Glutamatergic neuron (in vitro differentiated cells): ENCODE measurements at regions not wholly inside any gene's neighbourhood (a gene's known extent, or its start where the extent isn't known, plus 50 kb on each side); places are given as distances from the start of the nearest gene placed in this dataset.

Experiments
- DNase-seq: peaks from one replicate; pipeline ENCODE4 v3.0.0; 2022
- H3K27ac Mint-ChIP-seq: one replicate; pipeline ENCODE4 v1.8.0; 2020; ENCODE audit warnings: mild to moderate bottlenecking, mixed read lengths, inconsistent platforms; ENCODE audit not compliant: unreplicated experiment
- H3K27me3 Mint-ChIP-seq: one replicate; pipeline ENCODE4 v1.8.0; 2020; ENCODE audit warnings: mild to moderate bottlenecking, moderate library complexity, mixed read lengths, inconsistent platforms; ENCODE audit not compliant: unreplicated experiment
- H3K36me3 Mint-ChIP-seq: one replicate; pipeline ENCODE4 v1.8.0; 2020; ENCODE audit warnings: mild to moderate bottlenecking, mixed read lengths, inconsistent platforms; ENCODE audit not compliant: unreplicated experiment
- H3K4me1 Mint-ChIP-seq: one replicate; pipeline ENCODE4 v1.8.0; 2020; ENCODE audit warnings: mild to moderate bottlenecking, low read depth, mixed read lengths, inconsistent platforms; ENCODE audit not compliant: unreplicated experiment
- H3K4me3 Mint-ChIP-seq: one replicate; pipeline ENCODE4 v1.8.0; 2020; ENCODE audit warnings: mild to moderate bottlenecking, mixed read lengths, inconsistent platforms; ENCODE audit not compliant: unreplicated experiment
- H3K9me3 Mint-ChIP-seq: one replicate; pipeline ENCODE4 v1.8.0; 2020; ENCODE audit warnings: mild to moderate bottlenecking, moderate library complexity, mixed read lengths, inconsistent platforms; ENCODE audit not compliant: unreplicated experiment
- TF ChIP-seq, protein P1 (sequence below): fragments of 200-600 bp; sonication (generic); IDR thresholded peaks from one replicate; pipeline ENCODE4 v1.5.0; 2021; ENCODE audit not compliant: partially characterized antibody, unreplicated experiment

DNA sequence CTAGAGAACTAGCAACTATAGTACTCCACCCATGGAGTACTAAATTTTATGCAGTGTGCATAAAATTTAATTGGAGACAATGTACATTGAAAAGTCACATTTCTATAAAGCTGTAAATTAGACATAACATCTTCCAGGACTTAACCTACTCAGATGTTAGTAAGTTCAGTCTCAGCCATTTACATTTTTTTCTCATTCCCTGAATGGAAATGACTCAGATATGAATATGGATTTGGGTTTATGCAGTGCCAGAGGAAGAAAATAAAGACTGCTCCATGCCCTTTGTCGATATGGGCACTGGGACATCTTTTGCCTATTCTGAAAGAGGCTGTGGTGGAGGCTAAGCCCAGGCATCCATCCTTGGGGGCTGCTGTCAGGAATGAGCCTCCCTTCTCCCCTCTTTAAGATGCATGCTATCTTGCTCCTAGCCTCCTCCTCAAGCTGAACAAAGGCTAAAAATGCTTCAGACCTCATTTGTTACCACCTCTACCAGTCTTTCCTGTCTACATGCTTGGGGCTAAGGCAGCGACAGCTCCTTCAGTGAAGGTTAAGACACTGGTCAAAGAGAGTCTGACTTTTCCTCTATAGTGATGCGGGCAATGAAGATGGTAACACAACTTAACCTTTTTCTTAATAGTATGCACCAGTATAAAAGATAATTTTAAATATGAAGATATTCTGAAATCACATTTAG lies 486.8 kb upstream of the ANKRD30A start:
- Mint-ChIP-seq H3K9me3 (no peaks in the 10 kb centered on the region), H3K4me3 (no peak overlapping the region), H3K27me3 (no peaks in the 10 kb centered on the region), H3K27ac (no peak overlapping the region), H3K36me3 (no peaks in the 10 kb centered on the region), H3K4me1 (no peaks in the 10 kb centered on the region)
- DNase-seq: no peak
- TF ChIP-seq, protein P1, sequence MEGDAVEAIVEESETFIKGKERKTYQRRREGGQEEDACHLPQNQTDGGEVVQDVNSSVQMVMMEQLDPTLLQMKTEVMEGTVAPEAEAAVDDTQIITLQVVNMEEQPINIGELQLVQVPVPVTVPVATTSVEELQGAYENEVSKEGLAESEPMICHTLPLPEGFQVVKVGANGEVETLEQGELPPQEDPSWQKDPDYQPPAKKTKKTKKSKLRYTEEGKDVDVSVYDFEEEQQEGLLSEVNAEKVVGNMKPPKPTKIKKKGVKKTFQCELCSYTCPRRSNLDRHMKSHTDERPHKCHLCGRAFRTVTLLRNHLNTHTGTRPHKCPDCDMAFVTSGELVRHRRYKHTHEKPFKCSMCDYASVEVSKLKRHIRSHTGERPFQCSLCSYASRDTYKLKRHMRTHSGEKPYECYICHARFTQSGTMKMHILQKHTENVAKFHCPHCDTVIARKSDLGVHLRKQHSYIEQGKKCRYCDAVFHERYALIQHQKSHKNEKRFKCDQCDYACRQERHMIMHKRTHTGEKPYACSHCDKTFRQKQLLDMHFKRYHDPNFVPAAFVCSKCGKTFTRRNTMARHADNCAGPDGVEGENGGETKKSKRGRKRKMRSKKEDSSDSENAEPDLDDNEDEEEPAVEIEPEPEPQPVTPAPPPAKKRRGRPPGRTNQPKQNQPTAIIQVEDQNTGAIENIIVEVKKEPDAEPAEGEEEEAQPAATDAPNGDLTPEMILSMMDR: no peak

DNA sequence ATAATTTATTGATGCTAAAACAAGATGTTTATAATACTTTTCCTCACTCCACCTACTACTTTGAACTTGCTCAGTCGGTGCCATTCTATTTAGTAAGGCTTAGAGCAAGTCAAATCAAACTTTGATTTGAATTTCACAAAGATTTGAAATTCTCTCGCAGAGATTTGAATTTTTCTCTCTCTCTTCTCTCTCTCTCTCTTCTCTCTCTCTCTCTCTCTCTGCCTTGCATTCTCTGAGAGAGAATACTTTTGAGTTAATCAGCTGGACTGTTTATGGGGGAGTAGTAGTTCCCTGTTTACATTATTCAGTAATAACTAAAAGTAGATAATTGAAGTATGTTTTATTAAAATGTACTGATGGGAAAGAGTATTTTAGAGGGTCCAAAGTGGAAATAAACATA lies 488.5 kb upstream of the ANKRD30A start:
- Mint-ChIP-seq H3K4me3 (no peak overlapping the region), H3K36me3 (peaks cover 4% of the 10 kb centered on the region), H3K27ac (no peak overlapping the region), H3K27me3 (no peaks in the 10 kb centered on the region), H3K9me3 (no peaks in the 10 kb centered on the region), H3K4me1 (no peaks in the 10 kb centered on the region)
- DNase-seq: no peak
- TF ChIP-seq, protein P1: no peak

DNA sequence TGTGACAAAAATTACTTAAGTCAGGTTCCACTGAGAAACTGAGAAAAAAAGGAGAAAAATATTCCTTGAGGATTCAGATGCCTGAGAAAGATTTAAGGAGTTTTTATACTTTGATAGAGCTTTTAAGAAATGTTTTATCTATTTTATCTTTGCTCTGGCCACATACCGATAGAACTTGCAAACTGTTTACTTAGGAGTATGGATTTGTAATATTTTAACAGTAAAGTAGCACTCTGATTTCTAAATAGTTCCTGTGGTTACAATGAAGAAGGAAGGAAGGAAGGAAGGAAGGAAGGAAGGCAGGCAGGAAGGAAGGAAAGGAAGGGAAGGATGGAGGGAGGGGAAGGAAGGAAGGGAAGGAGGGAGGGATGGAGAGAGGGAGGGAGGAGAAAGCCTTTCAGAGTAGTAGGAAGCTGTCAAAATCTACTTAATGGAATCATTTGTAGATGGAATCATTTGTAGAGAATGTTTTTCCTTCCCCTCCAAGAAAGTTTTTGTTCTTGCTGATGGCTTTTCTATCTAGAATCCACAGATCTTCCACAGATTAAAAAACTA lies 489.0 kb upstream of the ANKRD30A start:
- Mint-ChIP-seq H3K27me3 (no peaks in the 10 kb centered on the region), H3K36me3 (peaks cover 4% of the 10 kb centered on the region), H3K4me1 (no peaks in the 10 kb centered on the region), H3K27ac (no peak overlapping the region), H3K9me3 (no peaks in the 10 kb centered on the region), H3K4me3 (no peak overlapping the region)
- no peak for DNase-seq
- TF ChIP-seq, protein P1: no peak

DNA sequence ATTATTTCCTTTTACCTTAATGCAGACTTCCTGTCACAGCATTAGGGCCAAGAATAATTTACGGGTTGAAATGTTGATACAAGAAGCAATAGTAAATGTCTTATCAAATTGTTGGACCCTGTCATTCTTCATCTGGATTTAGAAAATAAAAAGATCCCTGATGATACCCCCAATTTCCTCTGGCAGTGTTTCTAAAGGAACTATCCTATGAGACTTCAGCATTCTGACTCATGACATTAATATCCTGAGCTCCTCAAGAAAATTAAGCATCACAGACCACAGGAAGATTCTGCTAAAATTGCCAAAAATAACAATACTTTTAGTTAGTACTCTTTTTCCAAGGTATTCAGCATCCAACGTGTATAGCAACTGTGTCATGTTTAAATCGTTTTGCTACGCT lies 490.5 kb upstream of the ANKRD30A start:
- no peaks in the 10 kb centered on the region for H3K27me3 Mint-ChIP-seq
- no peak for DNase-seq
- H3K36me3 Mint-ChIP-seq: peaks cover 4% of the 10 kb centered on the region
- H3K4me1 Mint-ChIP-seq: no peaks in the 10 kb centered on the region
- no peak overlapping the region for H3K4me3 Mint-ChIP-seq
- no peaks in the 10 kb centered on the region for H3K9me3 Mint-ChIP-seq
- TF ChIP-seq, protein P1: no peak
- no peak overlapping the region for H3K27ac Mint-ChIP-seq

DNA sequence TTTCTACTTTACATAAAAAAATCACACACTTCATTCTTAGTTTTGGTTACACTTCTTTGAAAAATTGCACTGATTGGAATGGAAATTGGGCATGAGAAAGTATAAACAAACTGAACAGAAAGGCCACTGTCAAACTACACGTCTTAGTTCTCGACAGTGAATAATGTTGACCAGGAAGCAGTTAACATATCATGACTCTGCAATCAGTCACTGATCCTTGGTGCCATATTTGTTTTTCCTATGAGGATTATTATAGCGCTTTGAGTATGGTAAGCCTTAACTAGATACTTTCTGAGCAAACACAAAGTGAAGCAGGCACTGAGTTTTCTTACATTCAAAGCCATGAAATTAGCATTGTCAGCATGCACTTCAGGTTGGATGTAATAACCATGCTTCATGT lies 495.1 kb upstream of the ANKRD30A start:
- TF ChIP-seq, protein P1: no peak
- DNase-seq: no peak
- Mint-ChIP-seq H3K36me3 (peaks cover 4% of the 10 kb centered on the region), H3K4me3 (no peak overlapping the region), H3K4me1 (no peaks in the 10 kb centered on the region), H3K27ac (no peak overlapping the region), H3K27me3 (peaks cover 3% of the 10 kb centered on the region), H3K9me3 (no peaks in the 10 kb centered on the region)
